ENCODE measurements at regions not wholly inside any gene's neighbourhood (a gene's known extent, or its start where the extent isn't known, plus 50 kb on each side); places are given as distances from the start of the nearest gene placed in this dataset.

- Histone ChIP-seq H3K27me3 (no peaks in the 10 kb centered on the region), H3K4me1 (no peaks in the 10 kb centered on the region), H3K36me3 (no peaks in the 10 kb centered on the region), H3K27ac (no peak overlapping the region), H3K9me3 (no peaks in the 10 kb centered on the region), H3K4me3 (no peak overlapping the region)
- TF ChIP-seq POLR2AphosphoS5 (IDR thresholded peaks at IDR 0.05), result no peak
- no peak for TF ChIP-seq POLR2A (IDR thresholded peaks at IDR 0.05)
- TF ChIP-seq CTCF (IDR thresholded peaks at IDR 0.05), result no peak
- TF ChIP-seq EP300 (IDR thresholded peaks at IDR 0.05), result no peak
- intact Hi-C loops (cut with DNase I), result no loop called here
- no peak for DNase-seq
These were observed 334.1 kb upstream of the DCN start for GRCh38 chr12:91516695-91517047.

- Histone ChIP-seq H3K27ac (no peak overlapping the region), H3K4me3 (no peak overlapping the region), H3K27me3 (no peaks in the 10 kb centered on the region), H3K36me3 (no peaks in the 10 kb centered on the region), H3K9me3 (no peaks in the 10 kb centered on the region), H3K4me1 (no peaks in the 10 kb centered on the region)
- TF ChIP-seq EP300 (IDR thresholded peaks at IDR 0.05), result no peak
- TF ChIP-seq CTCF (IDR thresholded peaks at IDR 0.05), result no peak
- TF ChIP-seq POLR2A (IDR thresholded peaks at IDR 0.05), result no peak
- no peak for TF ChIP-seq POLR2AphosphoS5 (IDR thresholded peaks at IDR 0.05)
- intact Hi-C loops (cut with DNase I), result no loop called here
- DNase-seq, result no peak
- WGBS, 2 donors, result 23 to 41% methylated on average over 5 of the region's 5 CpGs
These were observed 333.5 kb upstream of the DCN start for GRCh38 chr12:91515944-91516694.

- 93 to 99% methylated on average over 1 of the region's 1 CpG for WGBS, 2 donors
- TF ChIP-seq EP300 (IDR thresholded peaks at IDR 0.05), result no peak
- no peak for TF ChIP-seq POLR2AphosphoS5 (IDR thresholded peaks at IDR 0.05)
- no peak for TF ChIP-seq CTCF (IDR thresholded peaks at IDR 0.05)
- no peak for TF ChIP-seq POLR2A (IDR thresholded peaks at IDR 0.05)
- Histone ChIP-seq H3K36me3 (no peaks in the 10 kb centered on the region), H3K9me3 (no peaks in the 10 kb centered on the region), H3K27ac (no peak overlapping the region), H3K4me1 (no peaks in the 10 kb centered on the region), H3K4me3 (no peak overlapping the region), H3K27me3 (no peaks in the 10 kb centered on the region)
- DNase-seq, result no peak
- intact Hi-C loops (cut with DNase I), result no loop called here
These were observed 330.7 kb upstream of the DCN start for GRCh38 chr12:91513313-91513712.

- DNase-seq, result no peak
- Histone ChIP-seq H3K9me3 (no peaks in the 10 kb centered on the region), H3K36me3 (no peaks in the 10 kb centered on the region), H3K27ac (no peak overlapping the region), H3K4me3 (no peak overlapping the region), H3K27me3 (no peaks in the 10 kb centered on the region), H3K4me1 (no peaks in the 10 kb centered on the region)
- intact Hi-C loops (cut with DNase I), result no loop called here
- no peak for TF ChIP-seq POLR2AphosphoS5 (IDR thresholded peaks at IDR 0.05)
- TF ChIP-seq EP300 (IDR thresholded peaks at IDR 0.05), result no peak
- TF ChIP-seq POLR2A (IDR thresholded peaks at IDR 0.05), result no peak
- no peak for TF ChIP-seq CTCF (IDR thresholded peaks at IDR 0.05)
- 76% methylated on average over 1 of the region's 1 CpG for WGBS, 2 donors
These were observed 329.3 kb upstream of the DCN start for GRCh38 chr12:91511795-91512420.

All from sigmoid colon (tissue), 6 donors.